ENCODE measurements at regions not wholly inside any gene's neighbourhood (a gene's known extent, or its start where the extent isn't known, plus 50 kb on each side); places are given as distances from the start of the nearest gene placed in this dataset.

DNA sequence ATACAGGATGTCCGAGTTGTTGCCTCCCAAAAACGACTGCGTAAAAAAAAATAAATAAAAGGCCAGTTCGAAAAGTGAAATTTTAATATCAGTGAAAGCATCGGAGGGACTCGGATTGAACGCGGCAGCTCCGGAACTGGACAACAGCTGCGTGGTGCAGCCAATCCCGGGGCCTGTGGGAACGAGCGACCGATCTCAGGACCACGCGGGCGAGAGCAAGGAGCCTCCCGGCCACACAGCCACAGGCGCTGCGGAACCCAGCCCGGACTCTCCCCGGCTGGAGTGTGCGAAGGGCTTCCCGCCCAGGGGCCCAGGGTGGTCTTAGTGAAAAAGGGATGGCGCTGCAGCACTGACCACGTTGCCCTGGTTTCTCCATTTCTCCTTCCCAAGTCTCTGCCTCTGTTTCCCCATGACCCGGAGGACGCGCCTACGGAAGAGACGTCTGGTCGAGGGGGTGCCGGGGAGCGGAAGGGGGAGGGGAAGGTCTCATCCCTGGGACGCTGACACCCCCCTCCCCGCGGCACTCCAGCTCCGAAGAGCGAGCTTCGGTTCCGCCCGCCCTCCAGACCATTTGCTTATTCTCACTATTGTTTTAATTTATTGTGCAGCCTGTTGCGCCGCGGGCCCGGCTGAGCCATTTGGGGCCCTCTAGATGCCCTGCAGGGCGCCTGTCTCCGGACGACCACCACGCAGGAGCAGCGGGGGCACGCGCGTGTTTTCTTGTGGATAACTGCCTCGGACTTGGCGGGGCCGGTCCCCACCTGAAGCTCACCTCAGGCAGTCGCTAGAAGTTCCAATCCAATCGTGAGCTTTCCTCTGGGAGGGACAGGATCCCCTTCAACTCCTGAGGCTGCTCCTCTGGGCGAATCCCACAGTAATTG, 303.0 kb downstream of the PARP8 start:
- Histone ChIP-seq H4K20me1 (replicated peaks; ENCODE audit: control insufficient read depth, extremely low read depth, insufficient read depth, low read length) (no peaks in the 10 kb centered on the region), H3K9ac (replicated peaks; ENCODE audit: extremely low read depth, insufficient read depth, low read length) (no peak overlapping the region), H3K4me1 (ENCODE audit: control insufficient read depth, extremely low read depth, insufficient read depth, low read length) (no peaks in the 10 kb centered on the region), H2AFZ (ENCODE audit: low read depth, low read length) (no peak overlapping the region), H3K9me3 (replicated peaks; ENCODE audit: control insufficient read depth, insufficient read depth, low read length) (no peaks in the 10 kb centered on the region), H3K9me1 (replicated peaks; ENCODE audit: control insufficient read depth, extremely low read depth, insufficient read depth, low read length) (no peaks in the 10 kb centered on the region), H3K27me3 (ENCODE audit: control insufficient read depth in 2 of 2, insufficient read depth in 2 of 2, low read length in 2 of 2) (peaks cover 53 to 60% of the 10 kb centered on the region in 2 experiments), H3K4me2 (ENCODE audit: insufficient read depth, low read length) (no peak overlapping the region), H3K27ac (ENCODE audit: insufficient read depth, low read depth, low read length) (no peak overlapping the region), H3K4me3 (replicated peaks in 1 of 3; ENCODE audit: insufficient read depth in 1 of 3, low read depth in 1 of 3, low read length in 3 of 3) (no peak overlapping the region), H3K79me2 (ENCODE audit: control insufficient read depth, insufficient read depth, low read length) (no peaks in the 10 kb centered on the region), H3K36me3 (ENCODE audit: control insufficient read depth in 2 of 2, extremely low read depth in 1 of 2, insufficient read depth in 2 of 2, low read length in 2 of 2) (no peaks in the 10 kb centered on the region)
- POLR2A ChIA-PET = no interaction called here
- FAIRE-seq (no peak), DNase-seq (ENCODE audit: low read depth, low spot score) (no peak)
- dilution Hi-C loops (cut with MboI; ENCODE audit: extremely low pct_ligation_motif_present, low sequenced_read_pairs) (no loop called here), intact Hi-C loops (cut with micrococcal nuclease) (no loop called here)
- BruUV-seq (replicated peaks) = no TSS peak
- CTCF ChIA-PET = no interaction called here
- TF ChIP-seq, protein P1, sequence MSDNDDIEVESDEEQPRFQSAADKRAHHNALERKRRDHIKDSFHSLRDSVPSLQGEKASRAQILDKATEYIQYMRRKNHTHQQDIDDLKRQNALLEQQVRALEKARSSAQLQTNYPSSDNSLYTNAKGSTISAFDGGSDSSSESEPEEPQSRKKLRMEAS (IDR thresholded peaks at IDR 0.05; ENCODE audit: insufficient read depth, insufficient read length) = no peak
- TF ChIP-seq GATA2 (IDR thresholded peaks at IDR 0.05; ENCODE audit: insufficient read depth, insufficient read length, low read depth, low read length) (no peak), FOS (IDR thresholded peaks at IDR 0.05; ENCODE audit: borderline replicate concordance, insufficient read depth, low read length) (no peak), EZH2 (IDR thresholded peaks at IDR 0.05; ENCODE audit: borderline replicate concordance, low read depth, low read length, severe bottlenecking) (peak; percentile 52), MYC (IDR thresholded peaks at IDR 0.05; ENCODE audit: low read depth, low read length) (no peak)

DNA sequence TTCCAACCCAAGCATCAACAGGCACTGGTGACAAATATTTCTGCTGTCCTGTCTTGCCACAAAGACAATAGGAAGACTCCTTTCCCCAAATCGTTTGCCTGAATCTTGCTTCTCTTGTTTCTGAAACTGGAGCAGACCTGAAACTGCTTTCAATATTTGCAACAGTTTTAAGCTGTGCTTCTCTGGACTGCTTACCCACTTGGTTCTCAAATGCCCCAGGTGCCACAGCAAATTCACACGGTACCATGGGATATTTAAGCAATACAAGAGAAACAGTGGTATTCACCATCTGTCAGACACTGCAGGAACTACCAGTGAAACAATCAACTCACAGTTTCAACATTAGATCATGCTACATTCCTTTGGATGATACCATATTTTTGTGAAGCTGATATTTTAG, 309.4 kb downstream of the PARP8 start:
- Histone ChIP-seq H2AFZ (ENCODE audit: low read depth, low read length) (no peak overlapping the region), H3K4me1 (ENCODE audit: control insufficient read depth, extremely low read depth, insufficient read depth, low read length) (no peaks in the 10 kb centered on the region), H3K4me3 (replicated peaks in 1 of 3; ENCODE audit: insufficient read depth in 1 of 3, low read depth in 1 of 3, low read length in 3 of 3) (no peak overlapping the region), H3K9me1 (replicated peaks; ENCODE audit: control insufficient read depth, extremely low read depth, insufficient read depth, low read length) (no peaks in the 10 kb centered on the region), H3K9me3 (replicated peaks; ENCODE audit: control insufficient read depth, insufficient read depth, low read length) (no peaks in the 10 kb centered on the region), H3K27ac (ENCODE audit: insufficient read depth, low read depth, low read length) (no peak overlapping the region), H3K36me3 (ENCODE audit: control insufficient read depth in 2 of 2, extremely low read depth in 1 of 2, insufficient read depth in 2 of 2, low read length in 2 of 2) (no peaks in the 10 kb centered on the region), H3K27me3 (ENCODE audit: control insufficient read depth in 2 of 2, insufficient read depth in 2 of 2, low read length in 2 of 2) (peaks cover 0 to 3% of the 10 kb centered on the region in 2 experiments), H3K9ac (replicated peaks; ENCODE audit: extremely low read depth, insufficient read depth, low read length) (no peak overlapping the region), H4K20me1 (replicated peaks; ENCODE audit: control insufficient read depth, extremely low read depth, insufficient read depth, low read length) (no peaks in the 10 kb centered on the region), H3K79me2 (ENCODE audit: control insufficient read depth, insufficient read depth, low read length) (no peaks in the 10 kb centered on the region), H3K4me2 (ENCODE audit: insufficient read depth, low read length) (no peak overlapping the region)
- BruUV-seq (replicated peaks) = no TSS peak
- no peak for DNase-seq (ENCODE audit: low read depth, low spot score)
- intact Hi-C loops (cut with micrococcal nuclease) (no loop called here), dilution Hi-C loops (cut with MboI; ENCODE audit: extremely low pct_ligation_motif_present, low sequenced_read_pairs) (no loop called here)
- CTCF ChIA-PET = no interaction called here
- POLR2A ChIA-PET = no interaction called here
- TF ChIP-seq POLR2AphosphoS5 (IDR thresholded peaks at IDR 0.05; ENCODE audit: insufficient read depth, low read depth, low read length) (no peak), EZH2 (IDR thresholded peaks at IDR 0.05; ENCODE audit: borderline replicate concordance, low read depth, low read length, severe bottlenecking) (no peak), JUN (IDR thresholded peaks at IDR 0.05; ENCODE audit: borderline replicate concordance, insufficient read depth, insufficient read length, low read depth) (no peak), MYC (IDR thresholded peaks at IDR 0.05; ENCODE audit: low read depth, low read length) (no peak), GATA2 (IDR thresholded peaks at IDR 0.05; ENCODE audit: insufficient read depth, insufficient read length, low read depth, low read length) (no peak), FOS (IDR thresholded peaks at IDR 0.05; ENCODE audit: borderline replicate concordance, insufficient read depth, low read length) (no peak), POLR2A (IDR thresholded peaks at IDR 0.05; ENCODE audit: low read depth, low read length) (no peak)
- TF ChIP-seq, protein P1 (IDR thresholded peaks at IDR 0.05; ENCODE audit: insufficient read depth, insufficient read length) = no peak
- TF ChIP-seq, protein P2, sequence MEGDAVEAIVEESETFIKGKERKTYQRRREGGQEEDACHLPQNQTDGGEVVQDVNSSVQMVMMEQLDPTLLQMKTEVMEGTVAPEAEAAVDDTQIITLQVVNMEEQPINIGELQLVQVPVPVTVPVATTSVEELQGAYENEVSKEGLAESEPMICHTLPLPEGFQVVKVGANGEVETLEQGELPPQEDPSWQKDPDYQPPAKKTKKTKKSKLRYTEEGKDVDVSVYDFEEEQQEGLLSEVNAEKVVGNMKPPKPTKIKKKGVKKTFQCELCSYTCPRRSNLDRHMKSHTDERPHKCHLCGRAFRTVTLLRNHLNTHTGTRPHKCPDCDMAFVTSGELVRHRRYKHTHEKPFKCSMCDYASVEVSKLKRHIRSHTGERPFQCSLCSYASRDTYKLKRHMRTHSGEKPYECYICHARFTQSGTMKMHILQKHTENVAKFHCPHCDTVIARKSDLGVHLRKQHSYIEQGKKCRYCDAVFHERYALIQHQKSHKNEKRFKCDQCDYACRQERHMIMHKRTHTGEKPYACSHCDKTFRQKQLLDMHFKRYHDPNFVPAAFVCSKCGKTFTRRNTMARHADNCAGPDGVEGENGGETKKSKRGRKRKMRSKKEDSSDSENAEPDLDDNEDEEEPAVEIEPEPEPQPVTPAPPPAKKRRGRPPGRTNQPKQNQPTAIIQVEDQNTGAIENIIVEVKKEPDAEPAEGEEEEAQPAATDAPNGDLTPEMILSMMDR (IDR thresholded peaks at IDR 0.05; ENCODE audit: extremely low read depth in 1 of 2, insufficient read depth in 1 of 2, low read depth in 1 of 2, low read length in 2 of 2) = no peak
- no peak for FAIRE-seq

Measured in endothelial cell of umbilical vein (primary cell).